Fibroblast of skin of scalp (primary cell): ENCODE measurements at regions not wholly inside any gene's neighbourhood (a gene's known extent, or its start where the extent isn't known, plus 50 kb on each side); places are given as distances from the start of the nearest gene placed in this dataset.

Experiments used
- DNase-seq: peaks from one replicate; pipeline ENCODE4 v3.0.0-alpha.2; 2013

- no peak for DNase-seq
Measured at GRCh38 chr5:28234356-28234968, 1196.1 kb upstream of the CDH9 start.

- DNase-seq, result no peak
Measured at GRCh38 chr5:28226407-28226806, 1188.0 kb upstream of the CDH9 start.

GRCh38 chr5:28219539-28219938 lies 1181.2 kb upstream of the CDH9 start:
- no peak for DNase-seq

GRCh38 chr5:28217695-28218094 lies 1179.3 kb upstream of the CDH9 start:
- no peak for DNase-seq

GRCh38 chr5:28216939-28217360 lies 1178.6 kb upstream of the CDH9 start:
- DNase-seq, result no peak

- no peak for DNase-seq
Measured at GRCh38 chr5:28215091-28215490, 1176.7 kb upstream of the CDH9 start.

- no peak for DNase-seq
Measured at GRCh38 chr5:28214292-28214691, 1175.9 kb upstream of the CDH9 start.

- no peak for DNase-seq
Measured at GRCh38 chr5:28208356-28208755, 1170.0 kb upstream of the CDH9 start.

- DNase-seq, result no peak
Measured at GRCh38 chr5:28190011-28190410, 1151.6 kb upstream of the CDH9 start.

- no peak for DNase-seq
Measured at GRCh38 chr5:28174691-28175090, 1136.3 kb upstream of the CDH9 start.

- DNase-seq, result peak; percentile 39
Measured at GRCh38 chr5:28165096-28165495, 1126.7 kb upstream of the CDH9 start.

- no peak for DNase-seq
Measured at GRCh38 chr5:28164568-28164967, 1126.2 kb upstream of the CDH9 start.

GRCh38 chr5:28156981-28157380 lies 1118.6 kb upstream of the CDH9 start:
- DNase-seq, result peak; percentile 31

- no peak for DNase-seq
Measured at GRCh38 chr5:28143519-28143918, 1105.1 kb upstream of the CDH9 start.

- no peak for DNase-seq
Measured at GRCh38 chr5:28132151-28132550, 1093.8 kb upstream of the CDH9 start.

- no peak for DNase-seq
Measured at GRCh38 chr5:28117691-28118090, 1079.3 kb upstream of the CDH9 start.

- no peak for DNase-seq
Measured at GRCh38 chr5:28117273-28117672, 1078.9 kb upstream of the CDH9 start.

- no peak for DNase-seq
Measured at GRCh38 chr5:28110781-28111180, 1072.4 kb upstream of the CDH9 start.

GRCh38 chr5:28104080-28104479 lies 1065.7 kb upstream of the CDH9 start:
- no peak for DNase-seq

- DNase-seq, result no peak
Measured at GRCh38 chr5:28084069-28084468, 1045.7 kb upstream of the CDH9 start.

- DNase-seq, result no peak
Measured at GRCh38 chr5:28082610-28083009, 1044.2 kb upstream of the CDH9 start.

GRCh38 chr5:28077291-28078240 lies 1039.2 kb upstream of the CDH9 start:
- DNase-seq, result no peak

- no peak for DNase-seq
Measured at GRCh38 chr5:28066856-28067255, 1028.5 kb upstream of the CDH9 start.

GRCh38 chr5:28065656-28066055 lies 1027.3 kb upstream of the CDH9 start:
- DNase-seq, result no peak
